ENCODE measurements at regions not wholly inside any gene's neighbourhood (a gene's known extent, or its start where the extent isn't known, plus 50 kb on each side); places are given as distances from the start of the nearest gene placed in this dataset.

DNA sequence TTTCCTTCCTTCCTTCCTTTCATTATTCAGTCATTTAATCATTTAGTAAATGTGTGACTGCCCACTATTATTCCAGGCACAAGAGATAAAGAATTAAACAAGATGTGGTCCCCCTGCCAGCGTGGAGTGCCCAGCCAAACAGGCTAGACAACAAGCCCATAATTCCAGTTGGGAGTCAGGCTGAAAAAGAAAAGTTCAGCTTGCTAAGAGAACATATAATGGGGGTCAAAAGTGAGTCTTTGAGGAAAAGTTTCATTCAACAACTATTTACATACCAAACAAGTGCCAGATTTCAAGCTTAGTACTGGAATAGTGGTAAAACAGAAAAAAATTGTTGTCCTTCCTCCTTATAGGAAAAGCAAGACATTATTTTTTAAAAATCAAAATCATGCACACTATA is 523.7 kb downstream of the TAFA4 start:
- TF ChIP-seq, protein P1, sequence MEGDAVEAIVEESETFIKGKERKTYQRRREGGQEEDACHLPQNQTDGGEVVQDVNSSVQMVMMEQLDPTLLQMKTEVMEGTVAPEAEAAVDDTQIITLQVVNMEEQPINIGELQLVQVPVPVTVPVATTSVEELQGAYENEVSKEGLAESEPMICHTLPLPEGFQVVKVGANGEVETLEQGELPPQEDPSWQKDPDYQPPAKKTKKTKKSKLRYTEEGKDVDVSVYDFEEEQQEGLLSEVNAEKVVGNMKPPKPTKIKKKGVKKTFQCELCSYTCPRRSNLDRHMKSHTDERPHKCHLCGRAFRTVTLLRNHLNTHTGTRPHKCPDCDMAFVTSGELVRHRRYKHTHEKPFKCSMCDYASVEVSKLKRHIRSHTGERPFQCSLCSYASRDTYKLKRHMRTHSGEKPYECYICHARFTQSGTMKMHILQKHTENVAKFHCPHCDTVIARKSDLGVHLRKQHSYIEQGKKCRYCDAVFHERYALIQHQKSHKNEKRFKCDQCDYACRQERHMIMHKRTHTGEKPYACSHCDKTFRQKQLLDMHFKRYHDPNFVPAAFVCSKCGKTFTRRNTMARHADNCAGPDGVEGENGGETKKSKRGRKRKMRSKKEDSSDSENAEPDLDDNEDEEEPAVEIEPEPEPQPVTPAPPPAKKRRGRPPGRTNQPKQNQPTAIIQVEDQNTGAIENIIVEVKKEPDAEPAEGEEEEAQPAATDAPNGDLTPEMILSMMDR (IDR thresholded peaks at IDR 0.05): no peak
- TF ChIP-seq POLR2A (IDR thresholded peaks at IDR 0.05) (no peak), POLR2AphosphoS5 (IDR thresholded peaks at IDR 0.05) (no peak)

All from sigmoid colon (tissue), 4 donors.